ENCODE measurements at regions not wholly inside any gene's neighbourhood (a gene's known extent, or its start where the extent isn't known, plus 50 kb on each side); places are given as distances from the start of the nearest gene placed in this dataset.
"Not testable (repeated sequence)": the region's sequence is repeated elsewhere in the genome, so short reads cannot be mapped to it uniquely, and the experiment has no call there.

DNA sequence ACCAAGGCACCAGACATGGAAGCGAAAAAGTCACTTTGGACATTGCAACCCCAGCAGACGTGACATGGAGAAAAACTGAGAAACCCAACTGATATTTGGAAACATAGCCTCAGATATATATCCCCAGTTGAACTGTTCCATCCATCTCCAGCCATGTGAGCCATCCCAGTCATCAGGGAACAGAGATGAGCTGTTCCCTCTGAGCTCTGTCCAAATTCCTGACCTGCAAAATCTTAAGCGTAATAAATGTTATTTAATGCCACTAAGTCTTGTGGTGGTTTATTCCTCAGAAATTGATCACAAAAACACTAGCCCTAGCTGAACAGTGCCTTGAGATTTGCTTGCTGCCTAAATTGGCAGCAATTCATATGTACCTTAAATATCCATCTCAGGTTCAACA, 182.8 kb downstream of the NRP2 start:
- Histone ChIP-seq H3K27ac (ENCODE audit: low read length) (no peak overlapping the region), H3K4me1 (ENCODE audit: control insufficient read depth, insufficient read depth, low read length) (peaks cover 2% of the 10 kb centered on the region), H3K9me3 (ENCODE audit: control insufficient read depth, low read length) (no peaks in the 10 kb centered on the region), H3K4me3 (ENCODE audit: low read length) (no peak overlapping the region), H3K27me3 (ENCODE audit: control insufficient read depth, insufficient read depth) (no peaks in the 10 kb centered on the region)
- no peak for DNase-seq
- no peak for ATAC-seq
- intact Hi-C loops (cut with DNase I), result no loop called here
- 97% methylated on average over 3 of the region's 3 CpGs for WGBS

DNA sequence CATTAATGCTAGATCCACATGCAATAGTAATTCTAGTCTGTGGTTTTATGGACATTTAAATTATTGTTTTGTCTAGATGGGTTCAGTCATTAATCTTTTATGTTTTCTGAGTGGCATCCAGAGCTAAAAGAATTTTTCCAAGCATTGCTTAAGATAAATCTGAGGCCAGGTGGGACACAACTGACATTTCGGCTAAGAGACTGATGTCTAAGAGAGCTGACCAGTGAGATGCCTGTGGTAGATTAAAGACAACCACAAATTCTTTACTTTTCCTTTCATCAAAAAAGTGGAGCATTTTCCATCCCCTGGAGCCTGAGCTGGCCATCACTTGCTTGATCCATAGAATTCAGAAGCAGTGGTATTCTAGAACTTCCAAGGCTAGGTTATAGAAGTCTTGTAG, 182.2 kb downstream of the NRP2 start:
- intact Hi-C loops (cut with DNase I), result no loop called here
- 96% methylated on average over 1 of the region's 1 CpG for WGBS
- H3K27me3 ChIP-seq (ENCODE audit: control insufficient read depth, insufficient read depth), result no peaks in the 10 kb centered on the region
- no peak overlapping the region for H3K27ac ChIP-seq (ENCODE audit: low read length)
- no peaks in the 10 kb centered on the region for H3K9me3 ChIP-seq (ENCODE audit: control insufficient read depth, low read length)
- H3K4me3 ChIP-seq (ENCODE audit: low read length), result no peak overlapping the region
- peaks cover 2% of the 10 kb centered on the region for H3K4me1 ChIP-seq (ENCODE audit: control insufficient read depth, insufficient read depth, low read length)
- ATAC-seq, result no peak
- DNase-seq, result no peak

DNA sequence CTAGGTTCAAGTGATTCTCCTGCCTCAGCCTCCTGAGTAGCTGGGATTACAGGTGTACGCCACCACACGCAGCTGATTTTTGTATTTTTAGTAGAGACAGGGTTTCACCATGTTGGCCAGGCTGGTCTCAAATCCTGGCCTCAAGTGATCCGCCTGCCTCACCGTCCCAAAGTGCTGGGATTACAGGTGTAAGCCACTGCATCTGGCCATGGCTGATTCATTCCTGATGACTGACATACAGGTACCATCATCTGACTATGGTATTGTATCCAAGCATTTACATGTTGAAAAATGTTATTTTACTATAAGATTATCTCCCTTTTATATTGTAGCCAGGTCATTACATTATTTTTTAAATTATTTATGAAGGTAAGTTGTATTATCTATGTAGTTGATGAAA, 180.5 kb downstream of the NRP2 start:
- DNase-seq; H3K4me1 ChIP-seq (ENCODE audit: control insufficient read depth, insufficient read depth, low read length); H3K27me3 ChIP-seq (ENCODE audit: control insufficient read depth, insufficient read depth); H3K4me3 ChIP-seq (ENCODE audit: low read length); ATAC-seq; H3K27ac ChIP-seq (ENCODE audit: low read length); H3K9me3 ChIP-seq (ENCODE audit: control insufficient read depth, low read length); intact Hi-C loops (cut with DNase I): not testable (repeated sequence)
- WGBS, result 97% methylated on average over 4 of the region's 4 CpGs

DNA sequence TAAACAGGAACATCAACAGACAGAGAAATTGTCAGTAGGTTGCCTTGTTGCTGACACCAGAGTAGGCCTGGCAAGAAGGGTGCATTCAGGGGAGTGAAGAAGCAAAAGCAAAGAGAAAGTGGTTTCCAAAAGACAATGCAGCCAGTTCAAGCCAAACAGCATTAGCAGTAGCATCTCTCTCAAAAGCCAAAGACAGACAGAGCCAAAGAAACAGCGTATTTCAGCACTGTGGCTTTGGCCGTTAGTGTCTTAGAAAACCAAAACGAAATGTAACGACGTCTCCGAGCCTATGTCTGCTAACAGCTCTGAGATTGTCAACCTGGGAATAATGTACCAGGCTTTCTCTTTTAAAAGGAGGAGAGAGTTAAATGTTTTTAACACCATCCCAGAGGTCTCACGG, 178.6 kb downstream of the NRP2 start:
- ATAC-seq, result no peak
- no peak for DNase-seq
- WGBS, result 69% methylated on average over 7 of the region's 7 CpGs
- intact Hi-C loops (cut with DNase I), result no loop called here
- no peaks in the 10 kb centered on the region for H3K27me3 ChIP-seq (ENCODE audit: control insufficient read depth, insufficient read depth)
- H3K4me3 ChIP-seq (ENCODE audit: low read length), result no peak overlapping the region
- no peak overlapping the region for H3K27ac ChIP-seq (ENCODE audit: low read length)
- no peaks in the 10 kb centered on the region for H3K4me1 ChIP-seq (ENCODE audit: control insufficient read depth, insufficient read depth, low read length)
- H3K9me3 ChIP-seq (ENCODE audit: control insufficient read depth, low read length), result no peaks in the 10 kb centered on the region

DNA sequence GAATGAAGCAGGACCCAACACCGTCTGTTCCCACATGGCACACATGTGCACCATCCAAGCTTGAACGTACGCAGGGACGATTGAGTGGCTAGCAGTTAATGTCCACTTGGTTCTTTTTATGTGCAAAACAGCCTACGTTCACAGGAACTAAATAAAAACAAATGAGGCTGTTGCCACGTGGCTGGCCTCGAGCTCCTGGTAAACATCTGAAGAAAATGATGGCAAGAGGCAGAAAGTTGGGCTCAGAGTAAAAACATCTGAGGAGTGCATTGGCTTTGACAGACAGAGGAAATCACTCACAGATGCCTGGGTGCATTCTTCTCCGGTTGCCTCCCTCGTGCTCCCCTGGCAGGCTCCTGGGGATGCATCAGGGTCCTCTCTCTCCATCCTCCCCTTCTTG, 177.9 kb downstream of the NRP2 start:
- intact Hi-C loops (cut with DNase I), result no loop called here
- WGBS, result 78% methylated on average over 9 of the region's 9 CpGs
- ATAC-seq (no peak), DNase-seq (no peak)
- Histone ChIP-seq H3K4me3 (ENCODE audit: low read length) (no peak overlapping the region), H3K27me3 (ENCODE audit: control insufficient read depth, insufficient read depth) (no peaks in the 10 kb centered on the region), H3K27ac (ENCODE audit: low read length) (no peak overlapping the region), H3K4me1 (ENCODE audit: control insufficient read depth, insufficient read depth, low read length) (no peaks in the 10 kb centered on the region), H3K9me3 (ENCODE audit: control insufficient read depth, low read length) (no peaks in the 10 kb centered on the region)

DNA sequence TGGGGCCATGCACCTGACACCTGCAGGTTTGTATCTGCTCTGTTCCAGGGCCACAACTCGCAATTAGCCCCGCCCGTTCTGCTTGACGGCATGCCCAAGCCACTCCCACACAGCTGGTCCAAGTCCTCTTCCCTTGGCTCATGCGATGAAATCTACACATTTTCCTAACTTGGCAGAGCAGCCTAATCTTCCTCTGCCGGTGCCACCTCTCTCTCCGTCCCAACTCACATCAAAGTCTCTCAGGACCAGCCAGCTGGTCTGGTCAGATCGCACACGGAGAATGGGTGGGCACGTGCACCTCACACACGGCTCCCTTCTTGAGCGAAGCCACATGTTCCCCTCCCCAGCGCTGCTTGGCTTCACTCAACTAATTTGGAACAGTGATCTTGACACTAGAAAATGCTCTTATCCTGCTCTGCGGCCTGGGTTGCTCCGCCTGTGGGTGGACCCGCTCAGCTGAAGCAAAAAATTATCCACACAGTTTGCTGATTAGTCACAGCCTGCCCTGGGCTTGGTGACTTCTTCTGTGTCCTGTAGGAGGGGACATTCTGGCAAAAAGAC, 176.7 kb downstream of the NRP2 start:
- no peak overlapping the region for H3K27ac ChIP-seq (ENCODE audit: low read length)
- DNase-seq (peak; percentile 54 to 79 (median 66)), ATAC-seq (peak; percentile 84 to 91)
- H3K4me3 ChIP-seq (ENCODE audit: low read length), result no peak overlapping the region
- WGBS, result 51% methylated on average over 16 of the region's 16 CpGs
- intact Hi-C loops (cut with DNase I), result no loop called here
- H3K9me3 ChIP-seq (ENCODE audit: control insufficient read depth, low read length), result no peaks in the 10 kb centered on the region
- H3K27me3 ChIP-seq (ENCODE audit: control insufficient read depth, insufficient read depth), result no peaks in the 10 kb centered on the region
- no peaks in the 10 kb centered on the region for H3K4me1 ChIP-seq (ENCODE audit: control insufficient read depth, insufficient read depth, low read length)

DNA sequence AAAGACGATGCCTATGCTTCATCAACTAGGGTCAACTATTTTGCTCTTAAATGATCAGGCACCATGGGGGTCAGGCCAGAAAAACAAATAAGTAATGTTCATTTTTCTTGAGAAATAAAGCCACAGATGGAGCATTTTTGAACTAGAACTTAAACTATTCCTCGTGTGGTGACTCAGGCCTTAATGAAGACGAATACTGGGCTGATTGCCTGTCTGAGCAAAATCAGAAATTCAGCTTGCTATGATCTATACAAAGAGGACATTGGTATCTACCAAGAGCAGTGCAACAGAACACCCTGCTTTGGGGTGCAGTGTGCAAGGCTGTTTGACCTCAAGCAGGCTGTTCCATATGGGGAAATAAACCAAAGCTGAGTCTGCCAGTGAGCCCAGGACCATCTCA, 176.0 kb downstream of the NRP2 start:
- H3K27me3 ChIP-seq (ENCODE audit: control insufficient read depth, insufficient read depth), result no peaks in the 10 kb centered on the region
- H3K9me3 ChIP-seq (ENCODE audit: control insufficient read depth, low read length), result no peaks in the 10 kb centered on the region
- no peaks in the 10 kb centered on the region for H3K4me1 ChIP-seq (ENCODE audit: control insufficient read depth, insufficient read depth, low read length)
- DNase-seq, result no peak
- no peak for ATAC-seq
- intact Hi-C loops (cut with DNase I), result no loop called here
- no peak overlapping the region for H3K4me3 ChIP-seq (ENCODE audit: low read length)
- WGBS, result 75% methylated on average over 3 of the region's 3 CpGs
- no peak overlapping the region for H3K27ac ChIP-seq (ENCODE audit: low read length)

DNA sequence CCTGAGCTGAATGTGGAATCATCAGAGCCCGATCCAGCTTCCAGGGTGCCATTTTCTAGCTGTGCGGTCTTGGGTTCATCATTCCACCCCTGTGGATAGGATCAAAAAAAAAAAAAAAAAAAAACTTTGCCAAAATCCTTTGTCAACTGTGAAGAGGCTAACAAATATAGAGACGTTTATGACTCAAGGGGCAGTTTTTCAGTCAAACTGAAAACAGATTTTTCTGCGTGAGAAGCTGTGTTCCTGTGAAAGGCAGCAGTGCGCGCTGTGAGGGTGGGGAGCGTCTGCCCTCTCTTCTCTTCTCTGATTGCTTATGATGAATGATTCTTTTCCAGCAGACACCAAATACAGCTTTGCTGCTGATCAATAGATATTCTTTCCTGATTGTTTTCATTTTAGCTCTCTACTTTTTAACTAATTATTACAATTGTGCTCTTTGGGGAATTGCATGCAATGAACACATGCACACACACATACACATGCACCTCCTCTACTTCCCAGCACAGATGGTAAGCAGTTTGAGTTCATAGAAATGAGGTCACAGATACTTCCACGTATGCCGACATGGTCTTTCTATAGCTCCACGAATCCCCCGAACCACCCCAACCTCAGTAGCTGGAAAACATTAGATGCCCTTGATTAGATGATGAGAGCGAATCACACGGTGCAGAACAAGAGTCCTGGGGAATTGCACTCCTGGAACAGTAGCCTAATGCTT, 175.4 kb downstream of the NRP2 start:
- Histone ChIP-seq H3K9me3 (ENCODE audit: control insufficient read depth, low read length) (no peaks in the 10 kb centered on the region), H3K27me3 (ENCODE audit: control insufficient read depth, insufficient read depth) (no peaks in the 10 kb centered on the region), H3K4me3 (ENCODE audit: low read length) (no peak overlapping the region), H3K27ac (ENCODE audit: low read length) (no peak overlapping the region), H3K4me1 (ENCODE audit: control insufficient read depth, insufficient read depth, low read length) (no peaks in the 10 kb centered on the region)
- DNase-seq, result no peak
- ATAC-seq, result no peak
- intact Hi-C loops (cut with DNase I), result no loop called here
- WGBS, result 86% methylated on average over 13 of the region's 13 CpGs

DNA sequence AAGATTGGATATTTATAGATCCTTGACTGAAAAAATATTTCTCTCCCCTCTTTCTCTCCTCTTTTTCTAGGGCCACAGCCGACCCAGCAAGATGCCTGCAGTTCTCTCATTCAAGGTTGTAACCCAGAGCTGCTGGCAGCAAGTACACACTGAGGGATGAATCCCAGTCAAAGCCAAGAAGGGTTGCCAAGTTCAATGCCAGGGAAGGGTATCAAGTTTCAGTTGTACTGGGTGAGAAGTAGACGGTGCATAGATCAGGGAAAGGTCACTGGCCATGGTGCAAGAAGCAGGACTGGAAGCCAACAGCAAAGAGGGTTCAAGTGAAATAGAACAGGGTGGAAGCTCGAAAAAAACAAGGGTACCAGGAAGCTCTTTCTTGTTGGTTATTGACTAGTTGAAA, 170.2 kb downstream of the NRP2 start:
- DNase-seq (no peak), ATAC-seq (peak; percentile 67 to 83)
- H3K27ac ChIP-seq (ENCODE audit: low read length), result no peak overlapping the region
- H3K4me1 ChIP-seq (ENCODE audit: control insufficient read depth, insufficient read depth, low read length), result no peaks in the 10 kb centered on the region
- H3K9me3 ChIP-seq (ENCODE audit: control insufficient read depth, low read length), result no peaks in the 10 kb centered on the region
- 45% methylated on average over 3 of the region's 3 CpGs for WGBS
- no peaks in the 10 kb centered on the region for H3K27me3 ChIP-seq (ENCODE audit: control insufficient read depth, insufficient read depth)
- no peak overlapping the region for H3K4me3 ChIP-seq (ENCODE audit: low read length)
- intact Hi-C loops (cut with DNase I), result no loop called here

DNA sequence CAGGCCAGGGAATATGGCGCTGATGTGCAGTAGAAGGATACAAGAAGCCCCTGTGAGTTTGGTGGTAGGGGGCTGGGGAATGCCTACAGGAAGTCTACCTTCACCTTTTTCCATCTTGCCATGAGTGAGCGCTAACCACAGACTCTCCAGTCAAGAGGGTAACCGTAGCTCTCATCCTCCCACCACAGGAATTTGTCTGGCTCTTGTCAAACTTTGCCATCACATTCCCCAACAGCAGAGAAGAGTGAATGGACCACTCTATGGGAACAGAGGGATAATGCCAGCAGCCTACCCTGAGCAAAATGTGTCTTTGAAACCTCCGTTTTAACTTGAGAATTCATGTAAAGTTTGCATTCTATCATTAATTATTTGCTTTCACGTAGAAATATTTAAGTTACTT, 168.3 kb downstream of the NRP2 start:
- 91% methylated on average over 5 of the region's 5 CpGs for WGBS
- no peak overlapping the region for H3K4me3 ChIP-seq (ENCODE audit: low read length)
- intact Hi-C loops (cut with DNase I), result no loop called here

DNA sequence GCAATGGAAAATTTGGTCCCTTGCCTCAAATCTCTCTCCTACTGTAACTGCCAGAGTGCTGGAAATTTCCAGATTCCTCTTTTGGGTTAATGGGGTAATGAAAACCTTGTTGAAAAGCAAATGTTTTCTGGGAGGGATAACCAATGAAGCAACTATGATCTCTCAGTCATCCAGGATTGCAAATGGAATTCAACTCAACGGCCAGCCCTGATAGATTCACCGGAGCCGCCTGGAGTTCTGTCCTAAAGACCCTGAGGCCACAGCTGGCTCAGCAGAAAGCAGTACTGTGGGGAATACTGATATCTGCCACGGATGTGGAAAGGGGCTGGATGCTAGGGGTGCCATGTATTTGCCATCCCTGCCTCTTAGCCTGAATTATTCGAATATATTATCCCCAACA, 167.8 kb downstream of the NRP2 start:
- Histone ChIP-seq H3K4me3 (ENCODE audit: low read length) (no peak overlapping the region), H3K4me1 (ENCODE audit: control insufficient read depth, insufficient read depth, low read length) (no peaks in the 10 kb centered on the region), H3K27ac (ENCODE audit: low read length) (no peak overlapping the region), H3K9me3 (ENCODE audit: control insufficient read depth, low read length) (no peaks in the 10 kb centered on the region), H3K27me3 (ENCODE audit: control insufficient read depth, insufficient read depth) (no peaks in the 10 kb centered on the region)
- ATAC-seq (no peak), DNase-seq (no peak)
- 74% methylated on average over 5 of the region's 5 CpGs for WGBS
- intact Hi-C loops (cut with DNase I), result no loop called here

More for the DNA sequence above, 168.3 kb downstream of the NRP2 start:
- H3K9me3 ChIP-seq (ENCODE audit: control insufficient read depth, low read length), result no peaks in the 10 kb centered on the region
- ATAC-seq (no peak), DNase-seq (no peak)
- no peaks in the 10 kb centered on the region for H3K4me1 ChIP-seq (ENCODE audit: control insufficient read depth, insufficient read depth, low read length)
- no peak overlapping the region for H3K27ac ChIP-seq (ENCODE audit: low read length)
- no peaks in the 10 kb centered on the region for H3K27me3 ChIP-seq (ENCODE audit: control insufficient read depth, insufficient read depth)

DNA sequence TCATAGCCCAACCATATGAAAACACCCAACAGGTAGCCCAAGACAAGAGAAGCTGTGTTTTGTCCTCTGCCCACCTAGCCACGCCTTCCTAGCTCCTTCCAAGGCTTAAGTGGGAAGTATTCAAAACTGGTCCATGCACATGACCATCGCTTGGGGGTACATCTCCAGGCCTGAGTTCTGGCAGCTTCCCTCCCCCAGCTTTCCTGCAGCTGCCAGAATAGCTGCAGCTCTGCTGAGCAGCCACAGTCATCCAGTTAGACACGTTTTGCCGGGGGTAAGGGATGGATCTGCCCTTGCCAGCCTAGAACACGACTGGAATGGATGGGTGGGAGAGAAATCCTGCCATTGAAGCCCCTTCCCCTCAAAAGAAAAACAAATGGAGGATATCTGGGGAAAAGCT, 166.8 kb downstream of the NRP2 start:
- Histone ChIP-seq H3K4me1 (ENCODE audit: control insufficient read depth, insufficient read depth, low read length) (no peaks in the 10 kb centered on the region), H3K9me3 (ENCODE audit: control insufficient read depth, low read length) (no peaks in the 10 kb centered on the region), H3K27me3 (ENCODE audit: control insufficient read depth, insufficient read depth) (no peaks in the 10 kb centered on the region), H3K4me3 (ENCODE audit: low read length) (no peak overlapping the region), H3K27ac (ENCODE audit: low read length) (no peak overlapping the region)
- no peak for DNase-seq
- intact Hi-C loops (cut with DNase I), result no loop called here
- no peak for ATAC-seq
- 59% methylated on average over 5 of the region's 5 CpGs for WGBS

All from right cardiac atrium (tissue), 5 donors.